SKM-1 (cell line): ENCODE measurements at regions not wholly inside any gene's neighbourhood (a gene's known extent, or its start where the extent isn't known, plus 50 kb on each side); places are given as distances from the start of the nearest gene placed in this dataset.
"Not testable (repeated sequence)": the region's sequence is repeated elsewhere in the genome, so short reads cannot be mapped to it uniquely, and the experiment has no call there.

Experiments used
- DNase-seq: peaks from one replicate; lab custom pipeline; 2025; ENCODE audit not compliant: unreplicated experiment; lab: John Stamatoyannopoulos, UW

- DNase-seq = no peak
These were observed 157.8 kb downstream of the PDCD6IP start for GRCh38 chr3:33956206-33956605.

GRCh38 chr3:33956776-33957175, 158.3 kb downstream of the PDCD6IP start:
- no peak for DNase-seq

- no peak for DNase-seq
These were observed 158.7 kb downstream of the PDCD6IP start for GRCh38 chr3:33957176-33957575.

GRCh38 chr3:33958661-33959060, 160.2 kb downstream of the PDCD6IP start:
- DNase-seq = no peak

- DNase-seq = no peak
These were observed 164.0 kb downstream of the PDCD6IP start for GRCh38 chr3:33962396-33962795.

GRCh38 chr3:33970180-33970579, 171.8 kb downstream of the PDCD6IP start:
- DNase-seq = not testable (repeated sequence)

- no peak for DNase-seq
These were observed 172.6 kb downstream of the PDCD6IP start for GRCh38 chr3:33971055-33971454.

- DNase-seq = no peak
These were observed 177.0 kb downstream of the PDCD6IP start for GRCh38 chr3:33975463-33975862.

GRCh38 chr3:33977227-33977626, 178.8 kb downstream of the PDCD6IP start:
- no peak for DNase-seq

GRCh38 chr3:33980252-33980651, 181.8 kb downstream of the PDCD6IP start:
- no peak for DNase-seq

GRCh38 chr3:33982269-33982798, 183.9 kb downstream of the PDCD6IP start:
- no peak for DNase-seq

GRCh38 chr3:33982949-33983348, 184.5 kb downstream of the PDCD6IP start:
- DNase-seq = not testable (repeated sequence)

GRCh38 chr3:33989229-33989628, 190.8 kb downstream of the PDCD6IP start:
- DNase-seq = no peak

- no peak for DNase-seq
These were observed 193.2 kb downstream of the PDCD6IP start for GRCh38 chr3:33991673-33992072.

- DNase-seq = no peak
These were observed 195.2 kb downstream of the PDCD6IP start for GRCh38 chr3:33993631-33994030.

- no peak for DNase-seq
These were observed 196.1 kb downstream of the PDCD6IP start for GRCh38 chr3:33994568-33994967.

- DNase-seq = no peak
These were observed 201.9 kb downstream of the PDCD6IP start for GRCh38 chr3:34000301-34000700.

GRCh38 chr3:34001022-34001421, 202.6 kb downstream of the PDCD6IP start:
- no peak for DNase-seq

- DNase-seq = no peak
These were observed 203.6 kb downstream of the PDCD6IP start for GRCh38 chr3:34001990-34002389.

- no peak for DNase-seq
These were observed 204.2 kb downstream of the PDCD6IP start for GRCh38 chr3:34002569-34003100.

- no peak for DNase-seq
These were observed 207.5 kb downstream of the PDCD6IP start for GRCh38 chr3:34005886-34006285.

GRCh38 chr3:34008191-34008590, 209.8 kb downstream of the PDCD6IP start:
- no peak for DNase-seq
